Testis (tissue), 2 donors: ENCODE measurements at regions not wholly inside any gene's neighbourhood (a gene's known extent, or its start where the extent isn't known, plus 50 kb on each side); places are given as distances from the start of the nearest gene placed in this dataset.
A peak's percentile ranks its signal among the peaks of the same experiment; 100 is the strongest.

Experiments used
- DNase-seq: peaks from one replicate; pipeline ENCODE4 v3.0.0-alpha.2; 2019
- H3K27ac ChIP-seq, 2 donors: fragments of 200-600 bp; sonication (generic); one replicate each; pipeline ENCODE4 v1.5.1; 2019
- H3K27me3 ChIP-seq: fragments of 200-600 bp; sonication (generic); one replicate; pipeline ENCODE4 v1.5.1; 2019
- H3K36me3 ChIP-seq: fragments of 200-600 bp; sonication (generic); one replicate; pipeline ENCODE4 v1.5.1; 2017; ENCODE audit warnings: low read depth; ENCODE audit errors: missing control alignments
- H3K4me1 ChIP-seq: fragments of 200-600 bp; sonication (generic); one replicate; pipeline ENCODE4 v1.5.1; 2019
- H3K4me3 ChIP-seq, 2 donors: fragments of 200-600 bp; sonication (generic); one replicate each; pipeline ENCODE4 v1.5.1; 2017 to 2019
- H3K9me3 ChIP-seq: fragments of 200-600 bp; sonication (generic); one replicate; pipeline ENCODE4 v1.5.1; 2017
- CTCF ChIP-seq, 3 experiments: fragments of 450-650 bp in 2 of 3; fragments of 200-600 bp in 1 of 3; sonication (generic) in 1 of 3; IDR thresholded peaks; one replicate each; pipeline ENCODE4 v1.5.1; 2016 to 2019; ENCODE audit warnings: antibody characterized with exemption in 3 of 3, mild to moderate bottlenecking in 2 of 3, moderate library complexity in 1 of 3
- POLR2A ChIP-seq: fragments of 450-650 bp; IDR thresholded peaks from one replicate; pipeline ENCODE4 v1.6.1; 2017; ENCODE audit warnings: antibody characterized with exemption, mild to moderate bottlenecking, moderate library complexity
- WGBS, 2 donors: methylation state at CpG; one replicate each; pipeline ENCODE4 v1.1.5; 2018; 5-methylcytosine and 5-hydroxymethylcytosine counted together
- intact Hi-C: fragments of 100-400 bp; cut with DNase I; formaldehyde crosslinking; loops from one replicate; pipeline ENCODE4 v1.15.1; 2023; ENCODE audit warnings: low total_unique reads

GRCh38 chr14:104420990-104421389, 158.6 kb upstream of the C14orf180 start:
- Histone ChIP-seq H3K36me3 (no peaks in the 10 kb centered on the region), H3K9me3 (no peaks in the 10 kb centered on the region), H3K27ac (no peak overlapping the region), H3K4me1 (peaks cover 13% of the 10 kb centered on the region), H3K4me3 (no peak overlapping the region), H3K27me3 (no peaks in the 10 kb centered on the region)
- no peak for DNase-seq
- TF ChIP-seq POLR2A: no peak
- TF ChIP-seq CTCF (IDR thresholded peaks at IDR 0.05): no peak
- intact Hi-C loops: no loop called here
- WGBS, 2 donors: 94 to 95% methylated on average over 13 of the region's 13 CpGs

GRCh38 chr14:104421401-104421821, 158.2 kb upstream of the C14orf180 start:
- H3K4me3 ChIP-seq: no peak overlapping the region
- H3K4me1 ChIP-seq: peaks cover 13% of the 10 kb centered on the region
- WGBS, 2 donors: 94 to 96% methylated on average over 4 of the region's 4 CpGs
- no peaks in the 10 kb centered on the region for H3K9me3 ChIP-seq
- H3K27ac ChIP-seq: no peak overlapping the region
- TF ChIP-seq POLR2A: no peak
- no peak for TF ChIP-seq CTCF (IDR thresholded peaks at IDR 0.05)
- no peaks in the 10 kb centered on the region for H3K36me3 ChIP-seq
- intact Hi-C loops: no loop called here
- no peaks in the 10 kb centered on the region for H3K27me3 ChIP-seq
- no peak for DNase-seq

- WGBS, 2 donors: 75 to 81% methylated on average over 16 to 36 of the region's 36 CpGs
- H3K4me1 ChIP-seq: peaks cover 13% of the 10 kb centered on the region
Observed at GRCh38 chr14:104421892-104422828, 157.4 kb upstream of the C14orf180 start.

GRCh38 chr14:104422837-104423681, 156.5 kb upstream of the C14orf180 start:
- TF ChIP-seq CTCF (IDR thresholded peaks at IDR 0.05) (no peak), POLR2A (no peak)
- DNase-seq: peak; percentile 13
- intact Hi-C loops: no loop called here

More at GRCh38 chr14:104421892-104422828, 157.4 kb upstream of the C14orf180 start:
- no peaks in the 10 kb centered on the region for H3K27me3 ChIP-seq
- TF ChIP-seq POLR2A (no peak), CTCF (IDR thresholded peaks at IDR 0.05) (no peak)
- H3K4me3 ChIP-seq: no peak overlapping the region
- intact Hi-C loops: no loop called here
- H3K27ac ChIP-seq: no peak overlapping the region
- H3K36me3 ChIP-seq: no peaks in the 10 kb centered on the region
- no peaks in the 10 kb centered on the region for H3K9me3 ChIP-seq
- DNase-seq: peak; percentile 13

More at GRCh38 chr14:104422837-104423681, 156.5 kb upstream of the C14orf180 start:
- WGBS, 2 donors: 76 to 97% methylated on average over 6 to 29 of the region's 29 CpGs
- no peaks in the 10 kb centered on the region for H3K27me3 ChIP-seq
- no peaks in the 10 kb centered on the region for H3K36me3 ChIP-seq
- no peak overlapping the region for H3K27ac ChIP-seq
- no peak overlapping the region for H3K4me3 ChIP-seq
- peaks cover 13% of the 10 kb centered on the region for H3K4me1 ChIP-seq
- H3K9me3 ChIP-seq: no peaks in the 10 kb centered on the region
